ENCODE measurements at regions not wholly inside any gene's neighbourhood (a gene's known extent, or its start where the extent isn't known, plus 50 kb on each side); places are given as distances from the start of the nearest gene placed in this dataset.
A peak's percentile ranks its signal among the peaks of the same experiment; 100 is the strongest.

DNA sequence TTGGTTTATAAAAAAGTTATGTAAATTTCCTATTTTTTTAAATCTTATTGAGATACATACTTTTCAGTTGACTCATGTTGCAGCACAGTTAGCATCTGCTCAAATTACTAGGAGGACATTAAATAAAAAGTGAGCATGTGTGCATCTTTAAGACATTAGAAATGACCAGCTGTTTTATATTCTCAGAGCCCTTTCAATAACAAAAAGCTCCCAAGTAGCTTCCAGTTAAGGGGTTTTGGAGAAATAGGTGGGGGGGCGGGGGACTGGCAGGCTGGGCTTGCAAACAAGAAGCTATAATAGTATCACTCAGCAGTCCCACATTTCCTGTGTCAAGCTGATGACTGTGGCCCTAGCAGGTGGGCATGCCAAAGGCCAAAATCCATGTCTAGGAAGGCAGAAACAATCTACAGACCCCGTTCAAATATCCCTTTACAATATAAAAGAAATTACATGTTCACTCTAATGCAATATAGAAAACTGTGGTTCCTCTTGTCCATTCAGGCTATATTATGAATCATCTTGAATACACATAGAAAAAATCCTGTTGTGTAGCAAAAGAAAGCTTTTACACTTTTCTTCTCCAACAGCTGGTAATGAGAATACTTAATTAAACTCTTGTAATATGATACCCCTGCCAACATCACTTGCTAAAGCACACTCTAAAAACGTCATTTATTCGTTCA lies 1713.2 kb upstream of the SLC10A2 start:
- no peak for DNase-seq

DNA sequence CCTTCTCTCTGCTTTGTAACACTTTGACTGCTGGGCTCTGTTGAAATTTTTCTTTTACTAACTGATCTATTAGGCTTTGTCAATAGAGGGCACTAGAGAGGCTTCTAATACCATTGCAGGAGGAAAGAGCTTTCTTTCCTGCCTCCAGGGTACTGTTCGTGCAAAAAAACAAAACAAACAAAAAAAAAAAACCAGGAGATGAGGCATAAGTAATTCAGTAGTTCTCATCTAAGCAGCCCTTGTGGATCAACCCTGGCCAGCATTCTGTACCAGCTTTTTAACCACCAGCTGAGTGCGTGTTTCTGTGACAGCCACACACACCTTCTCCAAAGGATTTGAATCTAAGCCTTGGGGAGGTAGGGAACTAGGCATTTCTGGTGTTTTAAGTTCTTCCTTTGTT lies 1707.6 kb upstream of the SLC10A2 start:
- peak; percentile 24 for DNase-seq

GRCh38 chr13:104769545-104769944 lies 1703.3 kb upstream of the SLC10A2 start:
- no peak for DNase-seq

- no peak for DNase-seq
Observed at GRCh38 chr13:104766319-104766718, 1700.1 kb upstream of the SLC10A2 start.

DNA sequence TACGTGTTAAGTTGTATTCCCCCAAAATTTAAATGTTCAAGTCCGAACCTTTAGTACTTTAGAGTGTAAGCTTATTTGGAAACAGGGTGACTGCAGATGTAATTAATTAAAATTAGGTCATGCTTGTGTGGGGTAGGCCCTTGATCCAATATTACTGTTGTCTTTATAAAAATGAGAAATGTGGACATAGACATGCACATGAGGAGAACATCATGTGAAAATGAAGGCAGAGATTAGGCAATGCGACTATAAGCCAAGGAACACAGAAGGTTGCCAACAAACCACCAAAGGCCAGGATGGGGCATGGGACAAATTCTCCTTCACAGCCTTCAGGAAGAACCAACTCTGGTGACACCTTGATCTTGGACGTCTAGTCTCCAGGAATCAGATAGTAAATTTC lies 1698.4 kb upstream of the SLC10A2 start:
- DNase-seq, result no peak

- no peak for DNase-seq
Observed at GRCh38 chr13:104759069-104759468, 1692.9 kb upstream of the SLC10A2 start.

DNA sequence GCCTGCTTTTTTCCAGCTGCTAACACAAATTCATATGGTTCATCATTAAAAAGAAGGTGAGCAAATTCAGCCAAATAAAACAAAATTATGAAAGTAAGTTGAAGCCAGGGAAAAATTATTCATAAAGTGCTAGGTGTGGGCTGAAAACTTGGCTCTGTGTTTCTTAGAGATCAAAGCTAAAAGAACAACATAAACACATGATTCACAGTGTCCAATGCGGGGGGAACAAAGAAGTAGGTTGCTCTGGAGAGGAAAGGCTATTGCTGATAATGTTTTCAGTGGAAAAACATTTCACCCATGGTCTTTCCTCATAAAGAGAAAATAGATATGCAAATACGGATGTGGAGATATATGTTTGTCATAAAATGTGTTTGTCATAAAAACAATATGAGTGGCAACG lies 1691.5 kb upstream of the SLC10A2 start:
- DNase-seq, result no peak

- no peak for DNase-seq
Observed at GRCh38 chr13:104750377-104750776, 1684.2 kb upstream of the SLC10A2 start.

DNA sequence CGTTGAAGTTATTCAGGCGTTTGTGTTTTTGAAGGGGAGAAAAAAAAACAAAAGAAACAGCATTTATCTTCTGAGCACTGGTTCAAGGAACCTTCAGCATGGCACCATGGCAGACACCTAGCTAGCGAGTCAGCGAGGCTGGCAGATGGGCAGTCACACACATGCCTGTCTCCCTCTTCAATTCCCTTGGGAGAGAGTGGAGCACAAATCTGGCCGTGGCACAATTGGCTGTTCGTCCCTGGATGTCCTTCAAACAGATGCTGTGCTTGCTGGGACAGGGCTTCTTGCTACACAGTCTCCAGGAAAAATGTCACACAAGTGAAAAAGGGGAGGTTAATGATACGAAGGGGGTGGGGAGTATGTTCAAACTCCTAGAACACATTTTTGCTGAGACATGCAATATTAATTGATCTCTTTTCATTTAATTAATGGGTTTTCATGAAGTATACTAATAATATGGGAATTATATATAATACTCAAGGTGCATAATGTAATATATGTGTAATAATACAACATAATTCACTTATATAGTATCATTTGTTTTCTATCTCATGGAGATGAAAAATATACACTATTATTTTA lies 1674.5 kb upstream of the SLC10A2 start:
- DNase-seq, result no peak

- no peak for DNase-seq
Observed at GRCh38 chr13:104737713-104738112, 1671.5 kb upstream of the SLC10A2 start.

GRCh38 chr13:104733427-104733826 lies 1667.2 kb upstream of the SLC10A2 start:
- no peak for DNase-seq

DNA sequence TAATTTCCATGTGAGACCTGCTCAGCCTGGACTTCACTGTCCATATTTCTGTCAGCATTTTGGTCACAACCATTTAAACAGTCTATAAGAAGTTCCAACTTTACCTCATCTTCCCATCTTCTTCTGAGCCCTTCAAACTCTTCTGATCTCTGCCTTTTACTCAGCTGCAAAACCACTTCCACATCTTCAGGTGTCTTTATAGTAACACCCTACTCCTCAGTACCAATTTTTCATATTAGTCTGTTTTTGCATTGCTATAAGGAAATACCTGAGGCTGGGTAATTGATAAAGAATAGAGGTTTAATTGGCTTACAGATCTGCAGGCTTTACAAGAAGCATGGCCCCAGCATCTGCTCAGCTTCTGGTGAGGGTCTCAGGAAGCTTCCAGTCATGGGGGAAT lies 1648.9 kb upstream of the SLC10A2 start:
- no peak for DNase-seq

GRCh38 chr13:104705031-104705750 lies 1639.0 kb upstream of the SLC10A2 start:
- DNase-seq, result no peak

DNA sequence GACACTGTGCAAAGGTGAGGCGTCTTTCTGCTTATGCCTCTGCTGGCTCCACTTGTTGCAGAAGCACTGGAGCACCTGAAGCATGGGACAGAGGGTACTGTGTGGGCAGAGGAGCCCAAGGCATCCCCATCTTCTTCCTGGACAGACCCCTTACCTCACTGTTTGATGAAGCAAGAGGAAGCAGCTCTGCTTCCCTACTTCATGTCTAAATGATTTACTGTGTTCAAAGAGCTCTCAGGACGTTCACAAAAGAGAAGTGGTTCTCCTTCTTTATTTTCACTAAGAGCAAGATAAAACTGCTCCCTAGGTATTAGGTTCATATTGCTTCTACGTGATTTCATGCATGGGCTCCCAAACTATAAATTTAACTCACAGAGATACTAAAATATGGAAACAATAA lies 1635.4 kb upstream of the SLC10A2 start:
- DNase-seq, result no peak

DNA sequence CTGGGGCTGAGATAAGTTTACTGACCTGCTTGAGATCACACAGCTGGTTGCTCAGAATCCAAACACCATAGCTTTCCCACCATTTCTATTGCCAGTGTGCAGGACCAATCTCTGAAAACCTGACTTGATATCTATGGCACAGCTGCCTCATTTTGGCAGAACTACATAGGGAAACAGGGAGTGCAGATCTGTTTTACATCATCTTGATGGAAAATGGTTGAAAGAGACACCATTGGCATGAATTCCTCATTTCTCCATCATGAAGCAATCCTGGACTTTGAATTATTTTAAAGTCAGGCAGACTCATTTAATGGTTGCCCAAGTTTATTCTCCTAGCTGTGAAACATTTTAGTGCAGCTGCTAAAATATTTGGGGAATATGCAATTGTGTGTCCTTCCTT lies 1628.2 kb upstream of the SLC10A2 start:
- no peak for DNase-seq

DNA sequence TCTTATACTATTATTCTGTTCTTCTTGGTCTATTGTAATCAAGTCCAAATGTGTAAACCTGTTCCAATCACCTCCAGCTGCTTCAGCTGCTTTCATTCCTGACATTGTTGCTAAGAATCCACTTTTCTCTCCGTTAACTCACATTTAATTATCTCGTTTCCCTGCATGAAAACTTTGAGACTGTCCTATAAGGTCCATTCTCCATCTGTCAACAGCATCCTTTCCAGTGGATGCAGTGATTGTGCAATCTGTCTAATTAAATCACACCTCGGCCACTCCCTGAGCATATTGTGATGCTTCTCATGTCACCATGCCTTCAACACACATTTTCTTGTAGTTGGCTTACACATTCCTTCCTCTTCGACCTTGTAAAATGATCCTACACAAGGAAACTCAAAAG lies 1626.9 kb upstream of the SLC10A2 start:
- no peak for DNase-seq

DNA sequence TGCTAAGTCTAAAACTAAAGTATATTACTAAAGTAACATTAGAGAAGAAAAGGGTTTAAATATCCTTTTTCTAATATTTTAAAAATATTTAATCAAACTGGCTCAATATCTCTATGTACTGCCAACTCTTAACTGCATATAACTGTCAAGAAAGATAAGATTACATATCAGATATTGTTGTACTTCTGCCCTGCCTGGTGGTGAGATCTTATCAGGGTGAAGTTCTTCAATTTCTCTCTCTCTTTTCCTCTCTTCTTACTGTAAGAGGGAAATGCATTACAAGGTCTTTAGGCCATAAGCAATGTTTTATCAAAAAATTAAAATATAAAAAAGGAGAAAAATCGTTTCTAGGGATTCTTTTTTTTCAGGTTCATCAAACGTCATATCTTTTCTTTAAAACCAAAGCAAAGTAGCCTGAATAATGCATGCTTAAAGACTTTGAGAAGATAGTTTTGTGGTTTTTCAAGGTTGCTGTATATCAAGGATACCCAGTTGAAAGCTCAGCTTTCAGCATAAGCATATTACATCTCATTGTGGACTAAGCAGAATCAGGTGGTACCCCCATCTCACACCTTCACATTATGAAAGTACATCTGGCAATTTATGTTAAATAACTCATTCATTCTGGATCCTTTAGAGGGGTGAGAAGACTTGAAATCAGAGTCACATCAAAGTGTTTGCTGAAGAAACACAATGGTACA lies 1625.7 kb upstream of the SLC10A2 start:
- DNase-seq, result peak; percentile 2

GRCh38 chr13:104686484-104686883 lies 1620.3 kb upstream of the SLC10A2 start:
- DNase-seq, result no peak

GRCh38 chr13:104683789-104684188 lies 1617.6 kb upstream of the SLC10A2 start:
- no peak for DNase-seq

GRCh38 chr13:104678161-104678560 lies 1611.9 kb upstream of the SLC10A2 start:
- no peak for DNase-seq

GRCh38 chr13:104671901-104672300 lies 1605.7 kb upstream of the SLC10A2 start:
- no peak for DNase-seq

GRCh38 chr13:104657196-104657595 lies 1591.0 kb upstream of the SLC10A2 start:
- DNase-seq, result no peak

- no peak for DNase-seq
Observed at GRCh38 chr13:104650431-104650830, 1584.2 kb upstream of the SLC10A2 start.

DNA sequence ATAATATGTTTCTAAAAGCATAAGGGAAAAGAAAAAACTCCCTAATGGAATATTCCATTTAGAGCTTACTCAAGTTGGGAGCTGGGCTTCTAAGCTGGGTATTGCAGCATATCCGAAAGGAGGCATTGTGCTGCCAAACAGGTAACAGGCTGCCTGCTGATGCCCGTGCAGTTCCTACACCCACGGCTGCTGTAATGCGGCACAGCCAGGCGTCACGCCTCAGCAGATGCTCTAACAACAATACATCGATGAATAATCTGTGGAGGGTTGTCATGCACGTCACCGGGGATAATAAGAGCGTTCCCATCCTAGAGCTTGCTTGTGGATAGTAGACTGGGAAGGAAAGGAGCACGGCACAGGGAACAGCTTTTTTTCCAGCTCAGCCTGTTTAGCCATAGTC lies 1582.1 kb upstream of the SLC10A2 start:
- no peak for DNase-seq
